Thoracic aorta (tissue), 2 donors: ENCODE measurements at regions not wholly inside any gene's neighbourhood (a gene's known extent, or its start where the extent isn't known, plus 50 kb on each side); places are given as distances from the start of the nearest gene placed in this dataset.

Source experiments
- ATAC-seq: fragments of 150-250 bp; one replicate; pipeline ENCODE4 v1.8.0; 2017; ENCODE audit warnings: low read depth; ENCODE audit not compliant: insufficient number of reproducible peaks, low FRiP score
- DNase-seq: peaks from one replicate; pipeline ENCODE4 v3.0.0-alpha.2; 2020; ENCODE audit warnings: low spot score
- H3K27ac ChIP-seq, 2 donors: fragments of 200-600 bp; sonication (generic); 1 replicate in 1 of 2; 2 replicates in 1 of 2; pipeline ENCODE4 v1.5.1; 2016; ENCODE audit warnings: mild to moderate bottlenecking in 2 of 2, moderate library complexity in 2 of 2
- H3K27me3 ChIP-seq: fragments of 200-600 bp; sonication (generic); replicated peaks from 2 replicates; pipeline ENCODE4 v1.6.0; 2016; ENCODE audit warnings: mild to moderate bottlenecking; ENCODE audit not compliant: insufficient read depth
- H3K36me3 ChIP-seq: fragments of 200-600 bp; sonication (generic); one replicate; pipeline ENCODE4 v1.5.1; 2016
- H3K4me1 ChIP-seq, 2 donors: fragments of 200-600 bp; sonication (generic); 1 replicate in 1 of 2; 2 replicates in 1 of 2; pipeline versions ENCODE4 v1.5.1 to v1.6.0; 2016; ENCODE audit warnings: low read depth in 2 of 2, mild to moderate bottlenecking in 1 of 2; ENCODE audit not compliant: control insufficient read depth in 1 of 2
- H3K4me3 ChIP-seq: fragments of 200-600 bp; sonication (generic); 2 replicates; pipeline ENCODE4 v1.5.1; 2016; ENCODE audit warnings: mild to moderate bottlenecking
- H3K9me3 ChIP-seq: fragments of 200-600 bp; sonication (generic); 2 replicates; pipeline ENCODE4 v1.5.1; 2016
- CTCF ChIP-seq: fragments of 200-600 bp; sonication (generic); IDR thresholded peaks from one replicate; pipeline ENCODE4 v1.5.1; 2019; ENCODE audit warnings: antibody characterized with exemption

DNA sequence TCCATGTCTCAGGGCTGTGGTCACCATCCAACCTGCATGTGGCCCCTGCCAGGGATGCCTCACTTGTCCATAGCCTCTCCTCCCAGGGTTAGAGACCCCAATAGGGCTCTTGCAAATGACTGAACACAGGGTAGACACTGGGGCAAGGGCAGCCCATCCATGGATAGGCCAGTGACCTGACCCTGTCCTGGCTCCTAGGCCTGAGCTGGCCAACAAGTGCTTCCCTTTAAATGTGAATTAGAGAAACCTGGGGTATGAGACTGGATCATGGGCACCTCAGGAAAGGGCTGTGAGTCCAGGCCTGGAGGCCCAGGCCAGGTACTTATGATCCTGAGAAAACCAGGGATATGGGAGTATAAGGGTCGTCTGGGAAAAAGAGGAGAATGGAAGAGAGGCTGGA, 64.5 kb downstream of the COPS8 start:
- ATAC-seq (no peak), DNase-seq (no peak)
- no peak for TF ChIP-seq CTCF
- no peak overlapping the region for H3K4me3 ChIP-seq
- H3K27ac ChIP-seq, result no peak overlapping the region
- H3K27me3 ChIP-seq, result no peaks in the 10 kb centered on the region
- H3K36me3 ChIP-seq, result no peaks in the 10 kb centered on the region
- no peaks in the 10 kb centered on the region for H3K4me1 ChIP-seq
- H3K9me3 ChIP-seq, result peaks cover 12% of the 10 kb centered on the region

GRCh38 chr2:237150831-237151375, 65.2 kb downstream of the COPS8 start:
- no peak overlapping the region for H3K27ac ChIP-seq
- H3K4me1 ChIP-seq, result peaks cover 0 to 2% of the 10 kb centered on the region in 2 donors
- ATAC-seq (no peak), DNase-seq (no peak)
- H3K36me3 ChIP-seq, result no peaks in the 10 kb centered on the region
- peaks cover 12% of the 10 kb centered on the region for H3K9me3 ChIP-seq
- TF ChIP-seq CTCF, result no peak
- no peaks in the 10 kb centered on the region for H3K27me3 ChIP-seq
- H3K4me3 ChIP-seq, result no peak overlapping the region

DNA sequence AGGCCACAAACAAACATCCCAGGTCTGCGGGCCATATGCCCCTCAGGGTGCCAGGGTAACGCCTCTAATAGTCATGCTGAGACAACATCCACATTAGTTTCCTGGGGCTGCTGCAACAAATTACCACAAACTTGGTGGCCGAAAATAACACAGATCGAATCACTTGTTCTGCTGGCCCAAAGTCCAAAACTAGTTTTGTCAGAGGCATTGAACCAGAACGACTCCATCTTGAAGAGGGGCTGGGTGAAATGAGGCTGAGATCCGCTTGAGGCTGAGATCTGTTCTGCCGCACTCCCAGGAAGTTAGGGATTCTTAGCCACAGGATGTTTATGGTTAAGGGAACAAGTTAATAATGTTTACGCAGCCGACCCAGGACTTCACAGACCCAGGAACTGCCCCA, 66.7 kb downstream of the COPS8 start:
- Histone ChIP-seq H3K4me3 (no peak overlapping the region), H3K27me3 (no peaks in the 10 kb centered on the region), H3K27ac (no peak overlapping the region), H3K36me3 (no peaks in the 10 kb centered on the region), H3K4me1 (peaks cover 5 to 15% of the 10 kb centered on the region in 2 donors), H3K9me3 (peaks cover under 1% of the 10 kb centered on the region)
- no peak for TF ChIP-seq CTCF
- DNase-seq, result no peak
- no peak for ATAC-seq

DNA sequence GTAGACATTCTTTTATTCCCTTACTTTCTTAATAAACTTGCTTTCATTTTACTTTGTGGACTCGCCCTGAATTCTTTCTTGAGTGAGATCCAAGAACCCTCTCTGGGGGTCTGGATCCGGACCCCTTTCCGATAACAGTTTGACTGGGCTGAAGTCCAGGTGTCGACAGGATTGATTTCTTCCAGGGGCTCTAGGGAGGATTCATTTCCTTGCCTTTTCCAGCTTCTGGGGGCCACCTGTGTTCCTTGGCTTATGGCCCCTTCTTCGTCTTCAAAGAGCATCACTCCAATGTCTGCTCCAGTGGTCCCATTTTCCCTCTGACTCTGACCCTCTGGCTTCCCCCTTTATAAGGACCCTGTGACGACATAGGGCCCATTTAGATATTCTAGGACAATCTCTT, 67.5 kb downstream of the COPS8 start:
- DNase-seq, result no peak
- H3K4me1 ChIP-seq, result peaks cover 5 to 20% of the 10 kb centered on the region in 2 donors
- H3K9me3 ChIP-seq, result no peaks in the 10 kb centered on the region
- TF ChIP-seq CTCF, result no peak
- no peak overlapping the region for H3K27ac ChIP-seq
- no peaks in the 10 kb centered on the region for H3K27me3 ChIP-seq
- no peak for ATAC-seq
- no peak overlapping the region for H3K4me3 ChIP-seq
- no peaks in the 10 kb centered on the region for H3K36me3 ChIP-seq

GRCh38 chr2:237154082-237154638, 68.5 kb downstream of the COPS8 start:
- Histone ChIP-seq H3K4me3 (no peak overlapping the region), H3K27me3 (no peaks in the 10 kb centered on the region), H3K9me3 (no peaks in the 10 kb centered on the region), H3K4me1 (peaks cover 5 to 20% of the 10 kb centered on the region in 2 donors), H3K36me3 (no peaks in the 10 kb centered on the region), H3K27ac (no peak overlapping the region)
- ATAC-seq (no peak), DNase-seq (no peak)
- TF ChIP-seq CTCF, result peak; percentile 45
